ENCODE measurements at regions not wholly inside any gene's neighbourhood (a gene's known extent, or its start where the extent isn't known, plus 50 kb on each side); places are given as distances from the start of the nearest gene placed in this dataset.

GRCh38 chr2:46239175-46239846 is 57.9 kb upstream of the EPAS1 start:
- DNase-seq (ENCODE audit: low read depth in 2 of 2) = no peak

GRCh38 chr2:46239847-46240181 is 57.4 kb upstream of the EPAS1 start:
- peak in 1 of 2 donors; percentile 8 for DNase-seq (ENCODE audit: low read depth in 2 of 2)

GRCh38 chr2:46241344-46241743 is 55.9 kb upstream of the EPAS1 start:
- DNase-seq (ENCODE audit: low read depth in 2 of 2) = no peak

- no peak for DNase-seq (ENCODE audit: low read depth in 2 of 2)
Measured at GRCh38 chr2:46245869-46246268, 51.3 kb upstream of the EPAS1 start.

GRCh38 chr2:46246790-46247189 is 50.4 kb upstream of the EPAS1 start:
- no peak for DNase-seq (ENCODE audit: low read depth in 2 of 2)
